Duodenal mucosa (tissue), 2 donors: ENCODE measurements at regions not wholly inside any gene's neighbourhood (a gene's known extent, or its start where the extent isn't known, plus 50 kb on each side); places are given as distances from the start of the nearest gene placed in this dataset.

Experiments used
- H3K27ac ChIP-seq: one replicate; pipeline ENCODE4 v1.7.0; 2013; ENCODE audit warnings: low read depth, low read length
- H3K27me3 ChIP-seq, 2 donors: one replicate each; pipeline ENCODE4 v1.7.0; 2013; ENCODE audit warnings: low read length in 2 of 2, control low read depth in 1 of 2; ENCODE audit not compliant: insufficient read depth in 2 of 2, control insufficient read depth in 1 of 2
- H3K36me3 ChIP-seq, 2 donors: one replicate each; pipeline ENCODE4 v1.7.0; 2013; ENCODE audit warnings: low read length in 2 of 2, control low read depth in 1 of 2; ENCODE audit not compliant: insufficient read depth in 2 of 2, control insufficient read depth in 1 of 2
- H3K4me1 ChIP-seq, 2 donors: one replicate each; pipeline ENCODE4 v1.7.0; 2013; ENCODE audit warnings: low read length in 2 of 2, control low read depth in 1 of 2; ENCODE audit not compliant: insufficient read depth in 2 of 2, control insufficient read depth in 1 of 2
- H3K4me3 ChIP-seq, 2 donors: one replicate each; pipeline ENCODE4 v1.7.0; 2013; ENCODE audit warnings: low read length in 2 of 2, low read depth in 1 of 2
- H3K9ac ChIP-seq, 2 donors: one replicate each; pipeline ENCODE4 v1.7.0; 2013; ENCODE audit warnings: low read length in 2 of 2, low read depth in 1 of 2
- H3K9me3 ChIP-seq, 2 donors: one replicate each; pipeline ENCODE4 v1.7.0; 2013; ENCODE audit warnings: low read length in 2 of 2, control low read depth in 1 of 2; ENCODE audit not compliant: control insufficient read depth in 1 of 2

DNA sequence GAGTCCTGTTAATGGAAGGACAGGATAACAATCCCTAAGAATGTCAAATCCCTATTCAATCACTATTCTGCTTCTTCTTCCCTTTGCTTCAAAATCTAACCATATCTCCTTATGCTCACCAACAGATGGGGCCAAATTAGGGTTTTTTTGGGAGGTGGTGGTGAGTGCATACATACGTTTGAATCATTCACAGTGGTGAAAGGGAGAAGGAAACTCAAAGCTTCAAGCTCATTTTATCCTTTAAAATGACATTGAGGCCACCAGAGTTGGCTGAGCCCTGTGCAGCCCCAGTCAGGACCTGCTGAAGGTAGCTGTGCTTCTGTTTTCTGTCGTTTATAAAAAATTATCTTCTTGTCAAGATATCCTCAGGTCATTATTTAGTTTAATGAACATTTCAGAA lies 607.5 kb upstream of the AGTR1 start:
- no peaks in the 10 kb centered on the region for H3K27me3 ChIP-seq
- H3K27ac ChIP-seq: no peak overlapping the region
- no peak overlapping the region for H3K4me3 ChIP-seq
- no peak overlapping the region for H3K9ac ChIP-seq
- H3K36me3 ChIP-seq: no peaks in the 10 kb centered on the region
- H3K4me1 ChIP-seq: no peaks in the 10 kb centered on the region
- no peaks in the 10 kb centered on the region for H3K9me3 ChIP-seq

DNA sequence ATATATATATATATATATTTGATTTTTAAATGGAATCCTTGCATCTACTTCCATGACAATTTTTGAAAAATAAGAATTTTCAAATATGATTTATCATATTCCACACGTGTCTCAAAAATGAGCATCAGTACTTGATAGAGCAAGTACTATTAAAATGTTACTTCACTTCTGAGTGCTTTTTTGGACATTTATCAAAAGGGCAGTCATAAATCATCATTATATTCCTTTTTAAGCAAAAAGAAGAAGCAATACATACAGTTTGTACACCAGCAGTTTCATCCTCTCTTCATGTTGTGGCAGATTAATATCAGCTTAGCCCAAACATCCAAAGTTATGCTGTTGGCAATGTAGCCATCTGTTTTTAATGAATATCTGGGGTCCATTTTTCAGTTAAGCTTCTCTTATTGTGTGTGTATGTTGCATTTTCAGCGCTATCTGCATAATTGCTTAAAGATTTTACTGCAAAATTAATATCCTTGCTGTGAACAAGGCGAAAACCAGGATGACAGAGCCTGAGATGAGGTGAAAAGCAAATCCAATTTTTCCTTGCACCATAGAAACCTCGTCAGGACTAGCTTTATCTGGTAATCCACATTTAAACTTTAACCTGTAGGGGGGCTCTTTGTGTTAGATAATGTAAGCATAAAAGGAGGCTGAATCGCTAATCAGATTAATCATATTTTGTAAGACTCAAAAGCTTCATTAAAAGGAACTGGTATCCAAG lies 604.9 kb upstream of the AGTR1 start:
- Histone ChIP-seq H3K27ac (no peak overlapping the region), H3K4me3 (no peak overlapping the region), H3K9me3 (no peaks in the 10 kb centered on the region), H3K36me3 (no peaks in the 10 kb centered on the region), H3K27me3 (no peaks in the 10 kb centered on the region), H3K4me1 (no peaks in the 10 kb centered on the region), H3K9ac (no peak overlapping the region)

DNA sequence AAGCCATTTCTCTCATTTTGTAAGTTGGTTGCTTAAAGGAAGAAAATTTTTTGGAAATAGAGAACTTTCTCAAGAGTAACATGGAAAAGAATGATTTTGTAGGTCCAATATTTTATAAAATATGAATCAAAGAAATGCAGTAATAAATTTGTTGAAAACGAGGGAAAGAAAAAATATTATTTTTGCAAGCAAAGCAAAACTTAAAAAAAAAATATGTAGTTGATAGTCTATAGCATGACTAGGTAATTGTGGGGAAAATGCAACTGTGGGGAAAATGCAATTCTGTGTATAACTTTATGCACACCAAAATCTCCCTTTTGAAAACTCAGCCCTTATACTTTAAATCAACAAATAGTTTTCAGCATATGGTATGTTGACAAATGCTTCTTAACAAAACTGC lies 604.0 kb upstream of the AGTR1 start:
- Histone ChIP-seq H3K36me3 (no peaks in the 10 kb centered on the region), H3K27me3 (no peaks in the 10 kb centered on the region), H3K9ac (no peak overlapping the region), H3K27ac (no peak overlapping the region), H3K4me3 (no peak overlapping the region), H3K4me1 (no peaks in the 10 kb centered on the region), H3K9me3 (no peaks in the 10 kb centered on the region)

DNA sequence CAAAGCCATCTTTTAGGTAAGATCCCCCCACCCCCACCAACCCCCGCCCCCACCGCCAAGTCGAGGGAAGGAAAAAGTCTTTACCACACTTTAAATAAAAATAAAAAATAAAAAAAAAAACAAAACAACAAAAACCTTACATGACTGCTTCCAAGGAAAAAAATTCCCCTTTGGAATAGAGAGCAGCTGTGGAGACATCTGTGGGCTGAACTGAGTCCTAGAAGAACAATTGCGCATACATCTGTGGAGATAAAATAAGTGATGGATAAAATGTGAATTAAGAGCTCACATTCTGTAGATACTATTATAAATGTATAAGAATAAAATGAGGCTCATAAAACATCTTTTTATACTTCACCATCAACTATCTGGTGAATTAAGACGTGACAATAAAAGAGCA lies 601.7 kb upstream of the AGTR1 start:
- no peaks in the 10 kb centered on the region for H3K4me1 ChIP-seq
- H3K9me3 ChIP-seq: no peaks in the 10 kb centered on the region
- no peak overlapping the region for H3K27ac ChIP-seq
- H3K36me3 ChIP-seq: no peaks in the 10 kb centered on the region
- H3K9ac ChIP-seq: no peak overlapping the region
- no peaks in the 10 kb centered on the region for H3K27me3 ChIP-seq
- no peak overlapping the region for H3K4me3 ChIP-seq

DNA sequence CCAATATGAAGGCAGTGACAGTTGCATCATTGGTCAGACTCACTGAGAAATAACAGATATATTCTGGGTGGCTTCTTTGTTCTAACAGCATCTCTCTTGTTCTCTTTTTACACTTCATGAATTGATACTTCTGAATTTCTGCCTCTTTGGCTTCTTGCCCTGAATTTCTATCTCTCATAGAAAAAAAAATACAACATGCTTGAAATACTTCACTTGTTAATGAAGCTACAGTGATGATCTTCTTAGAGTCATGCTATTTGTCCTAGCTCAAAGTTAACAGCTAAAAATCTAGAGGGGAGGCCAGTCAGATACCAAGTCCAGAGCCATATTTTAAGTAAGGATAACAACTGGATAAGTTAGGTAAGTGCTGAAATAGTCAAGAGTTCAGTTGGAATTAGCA lies 597.2 kb upstream of the AGTR1 start:
- Histone ChIP-seq H3K27me3 (no peaks in the 10 kb centered on the region), H3K4me3 (no peak overlapping the region), H3K4me1 (no peaks in the 10 kb centered on the region), H3K27ac (no peak overlapping the region), H3K36me3 (no peaks in the 10 kb centered on the region), H3K9me3 (no peaks in the 10 kb centered on the region), H3K9ac (no peak overlapping the region)

DNA sequence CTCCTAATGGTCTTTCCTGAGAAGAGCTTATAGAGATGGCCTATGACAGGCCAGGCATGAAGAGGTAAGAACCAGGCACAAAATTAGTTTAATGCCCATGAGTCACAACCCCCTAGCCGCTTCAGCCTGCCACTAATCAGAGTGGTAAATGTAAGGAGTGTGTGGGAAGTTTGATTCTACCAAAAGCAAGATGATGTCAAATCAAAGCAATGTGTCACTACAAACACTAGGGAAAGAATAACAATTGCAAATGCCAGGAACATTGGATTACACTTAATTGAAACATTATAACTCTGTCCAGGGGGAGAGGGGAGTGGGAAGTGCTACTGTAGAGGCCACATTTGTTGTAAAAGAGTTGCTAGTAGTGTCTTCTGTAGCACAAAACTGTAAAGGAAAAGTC lies 596.6 kb upstream of the AGTR1 start:
- no peak overlapping the region for H3K27ac ChIP-seq
- no peak overlapping the region for H3K9ac ChIP-seq
- H3K27me3 ChIP-seq: no peaks in the 10 kb centered on the region
- no peaks in the 10 kb centered on the region for H3K4me1 ChIP-seq
- no peak overlapping the region for H3K4me3 ChIP-seq
- H3K36me3 ChIP-seq: no peaks in the 10 kb centered on the region
- H3K9me3 ChIP-seq: no peaks in the 10 kb centered on the region

DNA sequence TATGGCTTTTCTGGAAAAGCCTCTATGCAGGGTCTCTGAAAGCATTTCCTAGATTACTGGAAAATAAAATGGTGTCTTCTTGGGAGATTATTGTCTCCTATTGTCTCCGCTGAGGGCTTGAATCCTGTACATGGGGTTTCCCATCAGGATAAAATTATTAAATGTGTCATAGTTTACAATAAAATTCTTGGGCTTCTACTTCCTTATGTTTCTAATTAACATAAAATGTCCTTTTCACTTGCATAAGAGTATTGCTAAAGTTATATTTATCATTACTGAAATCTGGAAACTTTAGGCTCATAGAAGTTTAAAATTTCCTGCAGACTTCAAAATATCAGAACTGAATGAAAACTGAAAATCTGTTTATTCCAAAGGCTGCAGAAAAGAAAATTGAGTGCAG lies 595.5 kb upstream of the AGTR1 start:
- H3K4me3 ChIP-seq: no peak overlapping the region
- no peak overlapping the region for H3K27ac ChIP-seq
- H3K9ac ChIP-seq: no peak overlapping the region
- H3K9me3 ChIP-seq: no peaks in the 10 kb centered on the region
- H3K27me3 ChIP-seq: no peaks in the 10 kb centered on the region
- H3K4me1 ChIP-seq: no peaks in the 10 kb centered on the region
- H3K36me3 ChIP-seq: no peaks in the 10 kb centered on the region

DNA sequence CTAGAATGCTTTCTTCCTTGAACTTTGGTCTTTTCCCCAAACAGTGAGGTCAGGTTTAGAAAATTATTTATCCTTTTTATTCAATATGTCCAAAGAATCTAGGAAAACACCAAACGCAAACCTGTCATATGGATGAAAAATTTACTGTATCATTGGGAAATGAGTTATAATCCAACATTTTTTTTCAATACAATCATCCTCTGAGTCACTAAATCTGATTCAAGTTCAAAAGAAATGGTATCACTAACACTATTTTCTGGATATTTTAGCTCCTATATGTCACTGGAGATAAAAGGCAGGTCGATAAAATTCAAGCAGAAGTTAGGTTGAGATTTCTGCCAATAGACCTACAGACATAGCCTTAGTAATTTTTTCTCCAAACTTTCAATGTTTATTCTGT lies 591.6 kb upstream of the AGTR1 start:
- H3K27ac ChIP-seq: no peak overlapping the region
- no peaks in the 10 kb centered on the region for H3K4me1 ChIP-seq
- H3K9me3 ChIP-seq: no peaks in the 10 kb centered on the region
- no peaks in the 10 kb centered on the region for H3K27me3 ChIP-seq
- H3K9ac ChIP-seq: no peak overlapping the region
- no peaks in the 10 kb centered on the region for H3K36me3 ChIP-seq
- no peak overlapping the region for H3K4me3 ChIP-seq

DNA sequence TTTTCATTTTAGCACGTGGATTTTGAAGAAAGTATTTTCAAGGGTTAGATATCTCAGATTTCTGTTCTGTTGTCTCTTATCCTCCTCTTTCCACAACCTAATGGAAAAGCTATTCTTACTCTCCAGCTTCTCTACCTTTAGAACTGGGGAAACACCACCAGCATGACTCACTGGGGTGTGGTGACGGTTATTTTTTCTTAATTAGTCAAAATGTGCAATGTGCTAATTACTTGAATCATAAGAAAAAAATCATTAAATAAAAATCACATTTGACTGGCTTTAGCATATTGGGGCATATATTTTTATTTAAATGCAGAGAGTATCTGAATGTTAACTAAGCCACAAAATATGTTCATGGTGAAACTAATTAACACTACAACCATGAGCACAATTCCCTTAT lies 570.7 kb upstream of the AGTR1 start:
- Histone ChIP-seq H3K4me1 (no peaks in the 10 kb centered on the region), H3K36me3 (no peaks in the 10 kb centered on the region), H3K27ac (no peak overlapping the region), H3K27me3 (no peaks in the 10 kb centered on the region), H3K9ac (no peak overlapping the region), H3K4me3 (no peak overlapping the region), H3K9me3 (no peaks in the 10 kb centered on the region)

DNA sequence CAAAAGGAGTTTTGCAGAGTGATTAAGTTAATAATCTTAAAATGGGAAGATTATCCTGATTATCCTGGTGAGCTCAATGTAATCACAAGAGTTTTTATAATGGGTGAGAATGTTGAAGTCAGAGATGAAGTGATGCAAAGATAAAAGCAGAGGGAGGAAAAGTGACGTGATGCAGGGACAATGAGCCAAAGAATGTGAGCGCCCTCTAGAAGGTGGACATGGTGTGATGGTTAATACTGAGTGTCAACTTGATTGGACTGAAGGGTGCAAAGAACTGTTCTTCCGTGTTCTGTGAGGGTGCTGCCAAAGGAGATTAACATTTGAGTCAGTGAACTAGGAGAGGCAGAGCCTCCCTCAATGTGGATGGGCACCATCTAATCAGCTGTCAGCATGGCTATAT lies 569.6 kb upstream of the AGTR1 start:
- H3K27ac ChIP-seq: no peak overlapping the region
- no peaks in the 10 kb centered on the region for H3K36me3 ChIP-seq
- no peaks in the 10 kb centered on the region for H3K9me3 ChIP-seq
- no peaks in the 10 kb centered on the region for H3K27me3 ChIP-seq
- H3K9ac ChIP-seq: no peak overlapping the region
- H3K4me1 ChIP-seq: no peaks in the 10 kb centered on the region
- no peak overlapping the region for H3K4me3 ChIP-seq
